Fibroblast of lung (primary cell): ENCODE measurements at regions not wholly inside any gene's neighbourhood (a gene's known extent, or its start where the extent isn't known, plus 50 kb on each side); places are given as distances from the start of the nearest gene placed in this dataset.

ENCODE experiments used
- DNase-seq, 2 donors: peaks; one replicate each; pipeline versions ENCODE4 v3.0.0 to v3.0.0-alpha.2; 2010; ENCODE audit warnings: low read depth in 2 of 2
- H2AFZ ChIP-seq: 2 replicates; pipeline ENCODE4 v1.5.1; 2012; ENCODE audit warnings: low read length, control low read depth, inconsistent platforms
- H3K27ac ChIP-seq: 2 replicates; pipeline ENCODE4 v1.5.1; 2011; ENCODE audit warnings: low read length, control low read depth; ENCODE audit not compliant: insufficient read depth
- H3K27me3 ChIP-seq: 2 replicates; pipeline ENCODE4 v1.5.1; 2011; ENCODE audit warnings: mild to moderate bottlenecking, low read length; ENCODE audit not compliant: control insufficient read depth, insufficient read depth
- H3K36me3 ChIP-seq: 2 replicates; pipeline ENCODE4 v1.5.1; 2011; ENCODE audit warnings: low read length; ENCODE audit not compliant: control insufficient read depth, insufficient read depth
- H3K4me1 ChIP-seq: 2 replicates; pipeline ENCODE4 v1.5.1; 2011; ENCODE audit warnings: low read length; ENCODE audit not compliant: control insufficient read depth, insufficient read depth; ENCODE audit errors: extremely low read depth
- H3K4me2 ChIP-seq: 2 replicates; pipeline ENCODE4 v1.5.1; 2011; ENCODE audit warnings: low read length, control low read depth; ENCODE audit not compliant: insufficient read depth; ENCODE audit errors: extremely low read depth
- H3K4me3 ChIP-seq, 4 experiments: fragments of 200-600 bp in 1 of 4; sonication (generic) in 1 of 4; replicated peaks in 1 of 4; 2 replicates each; pipeline ENCODE4 v1.5.1; 2011 to 2016; ENCODE audit warnings: low read length in 4 of 4, low read depth in 3 of 4, mild to moderate bottlenecking in 3 of 4, control low read depth in 2 of 4, inconsistent platforms in 1 of 4, mixed read lengths in 1 of 4; ENCODE audit not compliant: insufficient read depth in 1 of 4; ENCODE audit errors: control extremely low read depth in 1 of 4
- H3K79me2 ChIP-seq: 2 replicates; pipeline ENCODE4 v1.5.1; 2012; ENCODE audit warnings: mild to moderate bottlenecking, low read length, inconsistent platforms; ENCODE audit not compliant: control insufficient read depth, insufficient read depth
- H3K9ac ChIP-seq: 2 replicates; pipeline ENCODE4 v1.5.1; 2011; ENCODE audit warnings: mild to moderate bottlenecking, low read length, control low read depth; ENCODE audit not compliant: insufficient read depth
- H3K9me3 ChIP-seq: 2 replicates; pipeline ENCODE4 v1.5.1; 2012; ENCODE audit warnings: low read depth, low read length; ENCODE audit not compliant: control insufficient read depth, insufficient read depth
- H4K20me1 ChIP-seq: 2 replicates; pipeline ENCODE4 v1.5.1; 2011; ENCODE audit warnings: low read length; ENCODE audit not compliant: control insufficient read depth, insufficient read depth; ENCODE audit errors: extremely low read depth
- CTCF ChIP-seq, 2 donors: IDR thresholded peaks in 1 of 2; conservative IDR thresholded peaks in 1 of 2; 1 replicate in 1 of 2; 2 replicates in 1 of 2; pipeline ENCODE4 v1.5.1; 2011 to 2012; ENCODE audit warnings: low read length in 2 of 2, control low read depth in 1 of 2, inconsistent platforms in 1 of 2, low read depth in 1 of 2, mild to moderate bottlenecking in 1 of 2
- EZH2 ChIP-seq: IDR thresholded peaks from 2 replicates; pipeline ENCODE4 v1.5.1; 2012; ENCODE audit warnings: low read length, control low read depth, mild to moderate bottlenecking; ENCODE audit errors: missing control alignments

GRCh38 chr16:31693733-31694132, 166.0 kb downstream of the AHSP start:
- Histone ChIP-seq H3K4me1 (no peaks in the 10 kb centered on the region), H3K9me3 (no peaks in the 10 kb centered on the region), H3K36me3 (no peaks in the 10 kb centered on the region), H3K9ac (no peak overlapping the region), H4K20me1 (no peaks in the 10 kb centered on the region), H3K27ac (no peak overlapping the region), H3K79me2 (no peaks in the 10 kb centered on the region), H2AFZ (no peak overlapping the region), H3K4me3 (no peak overlapping the region), H3K4me2 (no peak overlapping the region), H3K27me3 (no peaks in the 10 kb centered on the region)
- TF ChIP-seq CTCF (conservative IDR thresholded peaks at IDR 0.05 in 1 of 2, IDR thresholded peaks at IDR 0.05 in 1 of 2; ENCODE audit: low read depth in 1 of 2, low read length in 2 of 2) (no peak), EZH2 (no peak)
- no peak for DNase-seq

GRCh38 chr16:31694461-31694860, 166.8 kb downstream of the AHSP start:
- no peak overlapping the region for H3K4me2 ChIP-seq
- no peak overlapping the region for H3K4me3 ChIP-seq
- no peak for DNase-seq
- H4K20me1 ChIP-seq, result no peaks in the 10 kb centered on the region
- no peak overlapping the region for H2AFZ ChIP-seq
- no peaks in the 10 kb centered on the region for H3K79me2 ChIP-seq
- H3K4me1 ChIP-seq, result no peaks in the 10 kb centered on the region
- TF ChIP-seq EZH2 (no peak), CTCF (conservative IDR thresholded peaks at IDR 0.05 in 1 of 2, IDR thresholded peaks at IDR 0.05 in 1 of 2; ENCODE audit: low read depth in 1 of 2, low read length in 2 of 2) (no peak)
- H3K36me3 ChIP-seq, result no peaks in the 10 kb centered on the region
- H3K27ac ChIP-seq, result no peak overlapping the region
- H3K9ac ChIP-seq, result no peak overlapping the region
- H3K27me3 ChIP-seq, result no peaks in the 10 kb centered on the region
- H3K9me3 ChIP-seq, result no peaks in the 10 kb centered on the region

GRCh38 chr16:31695667-31696066, 168.0 kb downstream of the AHSP start:
- no peak overlapping the region for H3K4me2 ChIP-seq
- H3K27me3 ChIP-seq, result no peaks in the 10 kb centered on the region
- no peaks in the 10 kb centered on the region for H3K79me2 ChIP-seq
- no peak for DNase-seq
- H3K4me3 ChIP-seq, result no peak overlapping the region
- no peak overlapping the region for H3K9ac ChIP-seq
- H2AFZ ChIP-seq, result no peak overlapping the region
- TF ChIP-seq EZH2 (no peak), CTCF (conservative IDR thresholded peaks at IDR 0.05 in 1 of 2, IDR thresholded peaks at IDR 0.05 in 1 of 2; ENCODE audit: low read depth in 1 of 2, low read length in 2 of 2) (no peak)
- no peaks in the 10 kb centered on the region for H3K36me3 ChIP-seq
- H3K27ac ChIP-seq, result no peak overlapping the region
- H3K9me3 ChIP-seq, result no peaks in the 10 kb centered on the region
- H4K20me1 ChIP-seq, result no peaks in the 10 kb centered on the region
- no peaks in the 10 kb centered on the region for H3K4me1 ChIP-seq
